DND-41 (cell line): ENCODE measurements at regions not wholly inside any gene's neighbourhood (a gene's known extent, or its start where the extent isn't known, plus 50 kb on each side); places are given as distances from the start of the nearest gene placed in this dataset.

ENCODE experiments used
- ATAC-seq: fragments of 200-7000 bp; cut with Tn5 transposase; 3 replicates; pipeline ENCODE4 v1.9.1; 2021; ENCODE audit warnings: low read depth; ENCODE audit not compliant: insufficient read depth
- DNase-seq: peaks from one replicate; pipeline ENCODE4 v3.0.0-alpha.2; 2020
- H2AFZ ChIP-seq: 2 replicates; pipeline ENCODE4 v1.6.0; 2012; ENCODE audit warnings: low read depth, low read length
- H3K27ac ChIP-seq: 2 replicates; pipeline ENCODE4 v1.5.1; 2012; ENCODE audit warnings: low read length, inconsistent platforms
- H3K27me3 ChIP-seq: fragments of 200-600 bp; sonication (generic); 2 replicates; pipeline ENCODE4 v1.6.0; 2012; ENCODE audit warnings: low read length, mild to moderate bottlenecking, inconsistent platforms; ENCODE audit not compliant: insufficient read depth, poor library complexity
- H3K36me3 ChIP-seq: 2 replicates; pipeline ENCODE4 v1.5.1; 2012; ENCODE audit warnings: low read length, inconsistent platforms; ENCODE audit not compliant: insufficient read depth
- H3K4me1 ChIP-seq: 2 replicates; pipeline ENCODE4 v1.5.1; 2012; ENCODE audit warnings: mild to moderate bottlenecking, low read length; ENCODE audit not compliant: insufficient read depth
- H3K4me2 ChIP-seq: 2 replicates; pipeline ENCODE4 v1.6.0; 2012; ENCODE audit warnings: mild to moderate bottlenecking, moderate library complexity, low read length, inconsistent platforms; ENCODE audit not compliant: insufficient read depth
- H3K4me3 ChIP-seq, 2 experiments: fragments of 200-600 bp in 1 of 2; shearing (Covaris generic) in 1 of 2; 2 replicates each; pipeline ENCODE4 v1.5.1; 2012 to 2016; ENCODE audit warnings: inconsistent platforms in 2 of 2, low read length in 2 of 2, mild to moderate bottlenecking in 2 of 2, low read depth in 1 of 2, moderate library complexity in 1 of 2
- H3K79me2 ChIP-seq: 2 replicates; pipeline ENCODE4 v1.6.0; 2012; ENCODE audit warnings: low read length, inconsistent platforms; ENCODE audit not compliant: insufficient read depth
- H3K9ac ChIP-seq: 2 replicates; pipeline ENCODE4 v1.6.0; 2012; ENCODE audit warnings: low read depth, mild to moderate bottlenecking, inconsistent platforms, low read length, moderate library complexity
- H3K9me3 ChIP-seq: 2 replicates; pipeline ENCODE4 v1.5.1; 2012; ENCODE audit warnings: low read length, moderate library complexity, mild to moderate bottlenecking, inconsistent platforms; ENCODE audit not compliant: insufficient read depth, severe bottlenecking
- H4K20me1 ChIP-seq: 2 replicates; pipeline ENCODE4 v1.6.0; 2012; ENCODE audit warnings: low read length; ENCODE audit not compliant: insufficient read depth
- CTCF ChIP-seq: IDR thresholded peaks from 2 replicates; pipeline ENCODE4 v1.5.1; 2012; ENCODE audit warnings: borderline replicate concordance, low read length, moderate library complexity, mild to moderate bottlenecking; ENCODE audit not compliant: poor library complexity, severe bottlenecking; ENCODE audit errors: extremely low read depth
- EZH2 ChIP-seq: IDR thresholded peaks from 3 replicates; pipeline ENCODE4 v1.6.1; 2012; ENCODE audit warnings: borderline replicate concordance, low read depth, mild to moderate bottlenecking, moderate library complexity, low read length, inconsistent platforms; ENCODE audit not compliant: severe bottlenecking

GRCh38 chr20:19026901-19027644 is 185.4 kb upstream of the SLC24A3 start:
- TF ChIP-seq CTCF: no peak
- TF ChIP-seq EZH2: no peak
- Histone ChIP-seq H3K4me3 (no peak overlapping the region), H3K9me3 (no peaks in the 10 kb centered on the region), H3K9ac (no peak overlapping the region), H2AFZ (no peak overlapping the region), H3K27ac (no peak overlapping the region), H4K20me1 (no peaks in the 10 kb centered on the region), H3K36me3 (no peaks in the 10 kb centered on the region), H3K4me1 (no peaks in the 10 kb centered on the region), H3K79me2 (no peaks in the 10 kb centered on the region), H3K27me3 (peaks cover 3% of the 10 kb centered on the region), H3K4me2 (no peak overlapping the region)
- DNase-seq (no peak), ATAC-seq (no peak)

GRCh38 chr20:19027971-19028370 is 184.5 kb upstream of the SLC24A3 start:
- DNase-seq (no peak), ATAC-seq (no peak)
- Histone ChIP-seq H3K4me2 (no peak overlapping the region), H3K36me3 (no peaks in the 10 kb centered on the region), H2AFZ (no peak overlapping the region), H3K4me1 (no peaks in the 10 kb centered on the region), H3K9me3 (no peaks in the 10 kb centered on the region), H3K9ac (no peak overlapping the region), H3K79me2 (no peaks in the 10 kb centered on the region), H4K20me1 (no peaks in the 10 kb centered on the region), H3K4me3 (no peak overlapping the region), H3K27ac (no peak overlapping the region), H3K27me3 (peaks cover 3% of the 10 kb centered on the region)
- no peak for TF ChIP-seq CTCF
- no peak for TF ChIP-seq EZH2

- no peak for ATAC-seq
- no peaks in the 10 kb centered on the region for H3K36me3 ChIP-seq
These were observed 170.7 kb upstream of the SLC24A3 start for GRCh38 chr20:19041787-19042186.

More at GRCh38 chr20:19041787-19042186, 170.7 kb upstream of the SLC24A3 start:
- TF ChIP-seq EZH2: no peak
- no peak for TF ChIP-seq CTCF
- peaks cover 3% of the 10 kb centered on the region for H3K27me3 ChIP-seq
- H2AFZ ChIP-seq: no peak overlapping the region
- no peak for DNase-seq
- H3K4me3 ChIP-seq: no peak overlapping the region
- no peaks in the 10 kb centered on the region for H3K4me1 ChIP-seq
- H4K20me1 ChIP-seq: no peaks in the 10 kb centered on the region
- no peaks in the 10 kb centered on the region for H3K9me3 ChIP-seq
- H3K9ac ChIP-seq: no peak overlapping the region
- H3K79me2 ChIP-seq: no peaks in the 10 kb centered on the region
- H3K4me2 ChIP-seq: no peak overlapping the region
- no peak overlapping the region for H3K27ac ChIP-seq
